ENCODE measurements at regions not wholly inside any gene's neighbourhood (a gene's known extent, or its start where the extent isn't known, plus 50 kb on each side); places are given as distances from the start of the nearest gene placed in this dataset.

- DNase-seq (ENCODE audit: low read depth in 2 of 2): no peak
These were observed 60.6 kb upstream of the CDK20 start for GRCh38 chr9:88034964-88035363.

DNA sequence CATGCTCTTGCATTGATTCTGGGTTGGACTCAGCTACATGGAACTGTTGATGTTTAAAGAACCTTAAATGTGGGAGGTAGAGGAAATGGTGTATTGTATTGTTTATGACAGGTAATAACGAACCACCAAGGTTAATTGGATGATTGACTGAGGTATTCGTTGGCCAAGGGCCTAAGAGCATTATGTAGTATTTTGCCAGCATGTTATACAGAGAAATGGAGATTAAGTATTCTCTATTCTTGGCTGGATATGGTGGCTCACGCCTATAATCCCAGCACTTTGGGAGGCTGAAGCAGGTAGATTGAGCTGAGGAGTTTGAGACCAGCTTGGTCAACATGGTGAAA is 59.0 kb upstream of the CDK20 start:
- DNase-seq (ENCODE audit: low read depth in 2 of 2): no peak

GRCh38 chr9:88028338-88028737 is 54.0 kb upstream of the CDK20 start:
- DNase-seq (ENCODE audit: low read depth in 2 of 2): no peak

GRCh38 chr9:88026118-88026479 is 51.8 kb upstream of the CDK20 start:
- DNase-seq (ENCODE audit: low read depth in 2 of 2): no peak

DNA sequence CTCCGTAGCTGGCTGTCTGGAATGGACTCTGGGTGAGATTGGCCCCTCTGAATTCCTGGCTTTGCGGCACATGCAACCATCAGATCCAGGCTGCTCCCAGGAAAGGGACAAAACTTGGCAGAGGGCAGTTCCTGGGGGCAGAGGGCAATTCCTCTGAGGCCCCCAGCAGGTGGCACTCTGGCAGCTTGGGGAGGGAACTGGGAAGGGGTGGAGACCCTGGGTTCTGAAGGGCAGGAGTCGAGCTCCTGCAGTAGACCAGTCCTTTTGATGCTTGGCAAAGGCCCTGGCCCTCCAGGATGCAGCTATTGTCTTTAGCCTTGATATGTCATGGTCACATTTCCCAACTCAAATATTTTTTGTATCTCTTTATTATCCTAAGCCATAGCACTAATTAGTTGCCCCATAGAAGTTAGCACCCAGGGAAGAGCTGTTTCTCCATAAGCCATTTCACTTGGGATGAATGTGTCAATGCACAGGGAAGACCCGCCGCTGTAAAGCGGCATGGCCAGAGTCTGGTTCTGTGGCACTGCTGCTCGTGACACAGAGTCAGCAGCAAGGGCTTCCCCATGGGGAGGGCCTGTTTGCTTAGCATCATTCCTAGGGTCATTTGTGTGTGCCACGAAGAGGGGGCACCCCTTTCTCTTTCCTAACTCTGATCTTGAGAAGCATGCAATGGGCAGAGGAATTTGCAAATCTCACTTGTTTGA is 51.2 kb upstream of the CDK20 start:
- no peak for DNase-seq (ENCODE audit: low read depth in 2 of 2)

GRCh38 chr9:88024896-88025295 is 50.6 kb upstream of the CDK20 start:
- no peak for DNase-seq (ENCODE audit: low read depth in 2 of 2)

All from fibroblast of skin of left biceps (primary cell).